HepG2 (cell line): ENCODE measurements at regions not wholly inside any gene's neighbourhood (a gene's known extent, or its start where the extent isn't known, plus 50 kb on each side); places are given as distances from the start of the nearest gene placed in this dataset.

Experiments used
- ATAC-seq: fragments of 200-7000 bp; cut with Tn5 transposase; 3 replicates; pipeline ENCODE4 v1.9.1; 2020; ENCODE audit warnings: mild to moderate bottlenecking, moderate library complexity
- BruUV-seq: library from RNA; stranded (reverse); fragments of 400-500 nt; replicated peaks from 2 replicates; lab custom pipeline; 2021; lab: Mats Ljungman, UMichigan
- CTCF ChIA-PET: fragments of 300-600 bp; formaldehyde crosslinking; extraction: SDS; loops from one replicate; lab custom pipeline; 2021; ENCODE audit warnings: low total read pairs, inconsistent platforms, low intra/inter-chr PET ratio; lab: Yijun Ruan, JAX
- POLR2A ChIA-PET: fragments of 350-600 bp; sonication (Branson Sonifier 250); formaldehyde crosslinking; loops from one replicate; lab custom pipeline; 2020; ENCODE audit warnings: antibody characterized with exemption, inconsistent platforms; lab: Yijun Ruan, JAX
- DNase-seq: peaks from one replicate; pipeline ENCODE4 v3.0.0-alpha.2; 2015; ENCODE audit warnings: low spot score
- FAIRE-seq: peaks from 3 replicates; lab custom pipeline; 2011; peaks lifted over from hg19 to GRCh38; lab: Jason Lieb, UNC
- H2AFZ ChIP-seq: one replicate; pipeline ENCODE4 v1.6.1; 2011; ENCODE audit warnings: low read length, inconsistent platforms
- H3K27ac ChIP-seq: fragments of 300-600 bp; 3 replicates; pipeline ENCODE4 v1.8.0; 2011; ENCODE audit warnings: mixed run types, mild to moderate bottlenecking, mixed read lengths, low read length, inconsistent platforms; ENCODE audit not compliant: insufficient read depth; ENCODE audit errors: extremely low read length
- H3K27me3 ChIP-seq, 2 experiments: fragments of 200-600 bp in 1 of 2; 2 replicates in 1 of 2; 3 replicates in 1 of 2; pipeline versions ENCODE4 v1.6.0 to v1.8.0; 2011; ENCODE audit warnings: low read length in 2 of 2, mild to moderate bottlenecking in 2 of 2, moderate library complexity in 2 of 2, inconsistent platforms in 1 of 2; ENCODE audit not compliant: insufficient read depth in 2 of 2, control insufficient read depth in 1 of 2
- H3K36me3 ChIP-seq, 2 experiments: fragments of 200-600 bp in 1 of 2; replicated peaks in 1 of 2; 2 replicates in 1 of 2; 3 replicates in 1 of 2; pipeline versions ENCODE4 v1.5.1 to v1.8.0; 2011; ENCODE audit warnings: low read length in 2 of 2, inconsistent platforms in 1 of 2; ENCODE audit not compliant: insufficient read depth in 2 of 2, control insufficient read depth in 1 of 2
- H3K4me1 ChIP-seq: 2 replicates; pipeline ENCODE4 v1.5.1; 2012; ENCODE audit warnings: low read length, inconsistent platforms; ENCODE audit not compliant: insufficient read depth
- H3K4me2 ChIP-seq: 2 replicates; pipeline ENCODE4 v1.6.0; 2011; ENCODE audit warnings: low read depth, low read length, inconsistent platforms
- H3K4me3 ChIP-seq, 3 experiments: fragments of 200-600 bp in 1 of 3; sonication (generic), shearing (Covaris generic) in 1 of 3; replicated peaks in 1 of 3; 2 replicates each; pipeline ENCODE4 v1.5.1; 2011 to 2016; ENCODE audit warnings: low read length in 3 of 3, inconsistent platforms in 2 of 3, low read depth in 2 of 3, mild to moderate bottlenecking in 2 of 3, control low read depth in 1 of 3, mixed read lengths in 1 of 3; ENCODE audit not compliant: insufficient read depth in 1 of 3
- H3K79me2 ChIP-seq: one replicate; pipeline ENCODE4 v1.6.1; 2011; ENCODE audit warnings: low read length, inconsistent platforms; ENCODE audit not compliant: insufficient read depth
- H3K9ac ChIP-seq: 2 replicates; pipeline ENCODE4 v1.6.0; 2011; ENCODE audit warnings: mild to moderate bottlenecking, low read depth, low read length, inconsistent platforms; ENCODE audit not compliant: insufficient read depth
- H3K9me3 ChIP-seq: 2 replicates; pipeline ENCODE4 v1.5.1; 2012; ENCODE audit warnings: mild to moderate bottlenecking, low read length
- H4K20me1 ChIP-seq: 2 replicates; pipeline ENCODE4 v1.6.0; 2011; ENCODE audit warnings: inconsistent platforms, mild to moderate bottlenecking, low read length, moderate library complexity; ENCODE audit not compliant: insufficient read depth
- CEBPB ChIP-seq: IDR thresholded peaks from 2 replicates; pipeline ENCODE4 v1.6.1; 2011; ENCODE audit warnings: low read depth, low read length, improper control_type of control experiment, borderline replicate concordance
- KAT8 ChIP-seq: IDR thresholded peaks from 2 replicates; pipeline ENCODE4 v1.6.1; 2016; ENCODE audit warnings: missing genetic modification reagents, missing compliant biosample characterization
- MEIS1 ChIP-seq: sonication (generic); formaldehyde crosslinking; IDR thresholded peaks from 2 replicates; pipeline ENCODE4 v1.9.0; 2021; ENCODE audit warnings: mild to moderate bottlenecking, missing genetic modification reagents, moderate library complexity, borderline replicate concordance
- NFIC ChIP-seq: IDR thresholded peaks from 2 replicates; pipeline ENCODE4 v1.6.1; 2012; ENCODE audit warnings: mild to moderate bottlenecking, low read length, inconsistent platforms
- ZFP37 ChIP-seq: sonication (generic); formaldehyde crosslinking; IDR thresholded peaks from 2 replicates; pipeline ENCODE4 v1.4.0; 2020; ENCODE audit warnings: missing genetic modification reagents, borderline replicate concordance
- ZNF674 ChIP-seq: sonication (generic); formaldehyde crosslinking; IDR thresholded peaks from 2 replicates; pipeline ENCODE4 v1.5.0; 2020; ENCODE audit warnings: low read depth, mild to moderate bottlenecking, missing genetic modification reagents
- WGBS: methylation state at CpG from one replicate; pipeline ENCODE4 v1.1.6; 2017; ENCODE audit warnings: low lambda C conversion rate; 5-methylcytosine and 5-hydroxymethylcytosine counted together
- in situ Hi-C: cut with HindIII; loops from 2 replicates; pipeline ENCODE4 v1.10.0; 2017; ENCODE audit warnings: low pct_unique_long_range_greater_than_20kb; ENCODE audit not compliant: extremely low pct_ligation_motif_present
- intact Hi-C: fragments of 100-400 bp; cut with micrococcal nuclease; formaldehyde crosslinking; loops from one replicate; pipeline ENCODE4 v1.10.0; 2022; ENCODE audit not compliant: unreplicated experiment
- TF ChIP-seq, protein P1 (sequence below), 2 experiments: sonication (generic) in 1 of 2; formaldehyde crosslinking in 1 of 2; IDR thresholded peaks; 2 replicates each; pipeline versions ENCODE4 v1.4.0 to v1.6.1; 2016 to 2020; ENCODE audit warnings: borderline replicate concordance in 1 of 2, low read depth in 1 of 2, mild to moderate bottlenecking in 1 of 2, missing genetic modification reagents in 1 of 2
- TF ChIP-seq, protein P2 (sequence below): sonication (generic); formaldehyde crosslinking; IDR thresholded peaks from 2 replicates; pipeline ENCODE4 v1.5.0; 2020; ENCODE audit warnings: missing genetic modification reagents, mild to moderate bottlenecking, borderline replicate concordance
- TF ChIP-seq, protein P3 (sequence below), 2 experiments: sonication (generic) in 1 of 2; formaldehyde crosslinking in 1 of 2; IDR thresholded peaks; 2 replicates each; pipeline versions ENCODE4 v1.4.0 to v1.6.1; 2018 to 2020; ENCODE audit warnings: missing genetic modification reagents in 2 of 2, borderline replicate concordance in 1 of 2, low read depth in 1 of 2, mild to moderate bottlenecking in 1 of 2, missing biosample characterization in 1 of 2
- TF ChIP-seq, protein P4 (sequence below), 2 experiments: fragments of 450-650 bp in 1 of 2; sonication (generic) in 1 of 2; formaldehyde crosslinking; IDR thresholded peaks; 2 replicates each; pipeline versions ENCODE4 v1.5.0 to v1.8.0; 2020 to 2022; ENCODE audit warnings: mild to moderate bottlenecking in 1 of 2, missing genetic modification reagents in 1 of 2
- TF ChIP-seq, protein P5 (sequence below): sonication (generic); formaldehyde crosslinking; IDR thresholded peaks from 2 replicates; pipeline ENCODE4 v1.5.0; 2020; ENCODE audit warnings: missing genetic modification reagents

DNA sequence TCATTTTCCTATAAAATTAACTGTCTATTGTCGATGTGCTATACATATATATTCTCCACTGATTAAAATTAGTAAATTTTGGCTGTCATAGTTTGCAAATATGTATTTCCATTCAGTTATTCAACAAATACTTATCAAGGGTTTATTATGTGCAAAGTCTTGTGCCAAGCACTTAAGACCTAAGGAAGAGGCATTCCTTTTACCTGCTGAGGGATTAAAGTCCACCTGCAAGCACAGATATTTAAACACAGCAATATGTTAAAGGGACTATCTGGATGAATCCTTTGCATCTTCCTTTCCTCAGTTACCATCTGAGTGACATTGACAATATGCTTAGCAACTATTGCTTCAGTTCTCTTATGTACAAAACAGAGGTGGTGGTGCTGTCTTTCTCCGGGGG is 89.3 kb downstream of the LIG4 start:
- no peak for FAIRE-seq
- H3K79me2 ChIP-seq = no peaks in the 10 kb centered on the region
- POLR2A ChIA-PET = no interaction called here
- in situ Hi-C loops (no loop called here), intact Hi-C loops (no loop called here)
- WGBS = 2% methylated on average over 2 of the region's 2 CpGs
- no peak for TF ChIP-seq KAT8 (CRISPR knock-in tag)
- TF ChIP-seq, protein P1, sequence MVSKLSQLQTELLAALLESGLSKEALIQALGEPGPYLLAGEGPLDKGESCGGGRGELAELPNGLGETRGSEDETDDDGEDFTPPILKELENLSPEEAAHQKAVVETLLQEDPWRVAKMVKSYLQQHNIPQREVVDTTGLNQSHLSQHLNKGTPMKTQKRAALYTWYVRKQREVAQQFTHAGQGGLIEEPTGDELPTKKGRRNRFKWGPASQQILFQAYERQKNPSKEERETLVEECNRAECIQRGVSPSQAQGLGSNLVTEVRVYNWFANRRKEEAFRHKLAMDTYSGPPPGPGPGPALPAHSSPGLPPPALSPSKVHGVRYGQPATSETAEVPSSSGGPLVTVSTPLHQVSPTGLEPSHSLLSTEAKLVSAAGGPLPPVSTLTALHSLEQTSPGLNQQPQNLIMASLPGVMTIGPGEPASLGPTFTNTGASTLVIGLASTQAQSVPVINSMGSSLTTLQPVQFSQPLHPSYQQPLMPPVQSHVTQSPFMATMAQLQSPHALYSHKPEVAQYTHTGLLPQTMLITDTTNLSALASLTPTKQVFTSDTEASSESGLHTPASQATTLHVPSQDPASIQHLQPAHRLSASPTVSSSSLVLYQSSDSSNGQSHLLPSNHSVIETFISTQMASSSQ (IDR thresholded peaks at IDR 0.05; ENCODE audit: low read depth) = no peak
- TF ChIP-seq, protein P1 (CRISPR knock-in tag; IDR thresholded peaks at IDR 0.05; ENCODE audit: borderline replicate concordance) = no peak
- TF ChIP-seq, protein P2, sequence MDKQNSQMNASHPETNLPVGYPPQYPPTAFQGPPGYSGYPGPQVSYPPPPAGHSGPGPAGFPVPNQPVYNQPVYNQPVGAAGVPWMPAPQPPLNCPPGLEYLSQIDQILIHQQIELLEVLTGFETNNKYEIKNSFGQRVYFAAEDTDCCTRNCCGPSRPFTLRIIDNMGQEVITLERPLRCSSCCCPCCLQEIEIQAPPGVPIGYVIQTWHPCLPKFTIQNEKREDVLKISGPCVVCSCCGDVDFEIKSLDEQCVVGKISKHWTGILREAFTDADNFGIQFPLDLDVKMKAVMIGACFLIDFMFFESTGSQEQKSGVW (CRISPR knock-in tag) = no peak
- TF ChIP-seq, protein P3, sequence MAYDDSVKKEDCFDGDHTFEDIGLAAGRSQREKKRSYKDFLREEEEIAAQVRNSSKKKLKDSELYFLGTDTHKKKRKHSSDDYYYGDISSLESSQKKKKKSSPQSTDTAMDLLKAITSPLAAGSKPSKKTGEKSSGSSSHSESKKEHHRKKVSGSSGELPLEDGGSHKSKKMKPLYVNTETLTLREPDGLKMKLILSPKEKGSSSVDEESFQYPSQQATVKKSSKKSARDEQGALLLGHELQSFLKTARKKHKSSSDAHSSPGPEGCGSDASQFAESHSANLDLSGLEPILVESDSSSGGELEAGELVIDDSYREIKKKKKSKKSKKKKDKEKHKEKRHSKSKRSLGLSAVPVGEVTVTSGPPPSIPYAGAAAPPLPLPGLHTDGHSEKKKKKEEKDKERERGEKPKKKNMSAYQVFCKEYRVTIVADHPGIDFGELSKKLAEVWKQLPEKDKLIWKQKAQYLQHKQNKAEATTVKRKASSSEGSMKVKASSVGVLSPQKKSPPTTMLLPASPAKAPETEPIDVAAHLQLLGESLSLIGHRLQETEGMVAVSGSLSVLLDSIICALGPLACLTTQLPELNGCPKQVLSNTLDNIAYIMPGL (CRISPR knock-in tag; IDR thresholded peaks at IDR 0.05; ENCODE audit: borderline replicate concordance in 1 of 2, low read depth in 1 of 2) = no peak
- no peak for TF ChIP-seq CEBPB
- TF ChIP-seq ZNF674 (CRISPR knock-in tag) = no peak
- TF ChIP-seq ZFP37 (CRISPR knock-in tag) = no peak
- no peak for TF ChIP-seq NFIC
- TF ChIP-seq MEIS1 = no peak
- TF ChIP-seq, protein P4, sequence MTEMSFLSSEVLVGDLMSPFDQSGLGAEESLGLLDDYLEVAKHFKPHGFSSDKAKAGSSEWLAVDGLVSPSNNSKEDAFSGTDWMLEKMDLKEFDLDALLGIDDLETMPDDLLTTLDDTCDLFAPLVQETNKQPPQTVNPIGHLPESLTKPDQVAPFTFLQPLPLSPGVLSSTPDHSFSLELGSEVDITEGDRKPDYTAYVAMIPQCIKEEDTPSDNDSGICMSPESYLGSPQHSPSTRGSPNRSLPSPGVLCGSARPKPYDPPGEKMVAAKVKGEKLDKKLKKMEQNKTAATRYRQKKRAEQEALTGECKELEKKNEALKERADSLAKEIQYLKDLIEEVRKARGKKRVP (CRISPR knock-in tag; IDR thresholded peaks at IDR 0.05) = no peak
- TF ChIP-seq, protein P5, sequence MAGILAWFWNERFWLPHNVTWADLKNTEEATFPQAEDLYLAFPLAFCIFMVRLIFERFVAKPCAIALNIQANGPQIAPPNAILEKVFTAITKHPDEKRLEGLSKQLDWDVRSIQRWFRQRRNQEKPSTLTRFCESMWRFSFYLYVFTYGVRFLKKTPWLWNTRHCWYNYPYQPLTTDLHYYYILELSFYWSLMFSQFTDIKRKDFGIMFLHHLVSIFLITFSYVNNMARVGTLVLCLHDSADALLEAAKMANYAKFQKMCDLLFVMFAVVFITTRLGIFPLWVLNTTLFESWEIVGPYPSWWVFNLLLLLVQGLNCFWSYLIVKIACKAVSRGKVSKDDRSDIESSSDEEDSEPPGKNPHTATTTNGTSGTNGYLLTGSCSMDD (CRISPR knock-in tag) = no peak
- DNase-seq = no peak
- no peaks in the 10 kb centered on the region for H3K9me3 ChIP-seq
- no peak overlapping the region for H3K4me2 ChIP-seq
- BruUV-seq = no TSS peak
- H3K27me3 ChIP-seq = peaks cover 0 to 1% of the 10 kb centered on the region in 2 experiments; a peak in 1 of 5 replicates
- no peaks in the 10 kb centered on the region for H3K4me1 ChIP-seq
- no peak overlapping the region for H3K4me3 ChIP-seq
- no peaks in the 10 kb centered on the region for H4K20me1 ChIP-seq
- CTCF ChIA-PET = no interaction called here
- H3K9ac ChIP-seq = no peak overlapping the region
- H3K27ac ChIP-seq = no peak overlapping the region
- ATAC-seq = no peak
- H2AFZ ChIP-seq = no peak overlapping the region
- no peaks in the 10 kb centered on the region for H3K36me3 ChIP-seq
